A549 (cell line): ENCODE measurements at regions not wholly inside any gene's neighbourhood (a gene's known extent, or its start where the extent isn't known, plus 50 kb on each side); places are given as distances from the start of the nearest gene placed in this dataset.

ENCODE experiments used
- ATAC-seq, 2 experiments: fragments of 200-7000 bp in 1 of 2; fragments of >200 bp in 1 of 2; cut with Nextera tagmentation in 1 of 2; cut with Tn5 transposase in 1 of 2; 3 replicates each; pipeline versions ENCODE4 v1.8.0 to v1.9.1; 2018 to 2020; ENCODE audit warnings: mild to moderate bottlenecking in 1 of 2, moderate library complexity in 1 of 2
- CTCF ChIA-PET: fragments of 300-600 bp; sonication (Branson Sonifier 250); formaldehyde crosslinking; extraction: SDS; loops from one replicate; lab custom pipeline; 2021; ENCODE audit warnings: antibody characterized with exemption, inconsistent platforms; lab: Yijun Ruan, JAX
- POLR2A ChIA-PET: fragments of 350-600 bp; formaldehyde crosslinking; extraction: SDS; loops from one replicate; lab custom pipeline; 2021; ENCODE audit warnings: antibody characterized with exemption, inconsistent platforms; lab: Yijun Ruan, JAX
- DNase-seq, 2 experiments: peaks; one replicate each; pipeline versions ENCODE4 v3.0.0 to v3.0.0-alpha.2; 2011 to 2016; ENCODE audit warnings: low read depth in 1 of 2, low spot score in 1 of 2
- FAIRE-seq: peaks from 2 replicates; lab custom pipeline; 2011; peaks lifted over from hg19 to GRCh38; lab: Jason Lieb, UNC
- H3K27ac ChIP-seq, 2 experiments: fragments of >200 bp; sonication (Bioruptor Twin); formaldehyde crosslinking; 3 replicates each; pipeline ENCODE4 v1.5.1; 2016 to 2017
- H3K4me1 ChIP-seq: fragments of >200 bp; sonication (Bioruptor Twin); formaldehyde crosslinking; 3 replicates; pipeline ENCODE4 v1.6.1; 2016
- H3K4me2 ChIP-seq: fragments of >200 bp; sonication (Bioruptor Twin); formaldehyde crosslinking; 3 replicates; pipeline ENCODE4 v1.6.1; 2016
- H3K4me3 ChIP-seq: fragments of >200 bp; sonication (Bioruptor Twin); formaldehyde crosslinking; 3 replicates; pipeline ENCODE4 v1.5.1; 2016
- H3K9me3 ChIP-seq: fragments of >200 bp; sonication (Bioruptor Twin); formaldehyde crosslinking; 3 replicates; pipeline ENCODE4 v1.6.1; 2016
- CBX2 ChIP-seq: fragments of 200-600 bp; sonication (generic); IDR thresholded peaks from 2 replicates; pipeline ENCODE4 v1.6.1; 2016; ENCODE audit warnings: low read depth, mild to moderate bottlenecking, borderline replicate concordance
- CEBPB ChIP-seq, 2 experiments: fragments of >200 bp in 1 of 2; sonication (Bioruptor Twin) in 1 of 2; formaldehyde crosslinking in 1 of 2; IDR thresholded peaks; 2 replicates each; pipeline ENCODE4 v1.6.1; 2012 to 2016
- CHD2 ChIP-seq: fragments of 150-350 bp; IDR thresholded peaks from 2 replicates; pipeline ENCODE4 v1.6.1; 2014; ENCODE audit warnings: low read length; ENCODE audit not compliant: partially characterized antibody
- EHMT2 ChIP-seq: fragments of 200-600 bp; sonication (generic); IDR thresholded peaks from 2 replicates; pipeline ENCODE4 v1.6.1; 2016; ENCODE audit warnings: antibody characterized with exemption, low read depth, mild to moderate bottlenecking, moderate library complexity
- ESRRA ChIP-seq: fragments of 150-350 bp; IDR thresholded peaks from 2 replicates; pipeline ENCODE4 v1.6.1; 2014; ENCODE audit warnings: mild to moderate bottlenecking, low read length, borderline replicate concordance
- FOSB ChIP-seq: fragments of 250-450 bp; sonication (Bioruptor Pico); IDR thresholded peaks from 2 replicates; pipeline ENCODE4 v1.5.0; 2020; ENCODE audit warnings: mild to moderate bottlenecking, moderate library complexity
- FOXS1 ChIP-seq: fragments of 250-450 bp; sonication (Bioruptor Pico); IDR thresholded peaks from 2 replicates; pipeline ENCODE4 v1.5.0; 2020; ENCODE audit warnings: mild to moderate bottlenecking, moderate library complexity
- HDAC2 ChIP-seq: fragments of 200-600 bp; sonication (generic); IDR thresholded peaks from 2 replicates; pipeline ENCODE4 v1.6.1; 2016
- HOXB13 ChIP-seq: fragments of 250-450 bp; sonication (Bioruptor Pico); IDR thresholded peaks from 2 replicates; pipeline ENCODE4 v1.5.0; 2020; ENCODE audit warnings: low read depth, mild to moderate bottlenecking, moderate library complexity
- HOXB5 ChIP-seq: fragments of 250-450 bp; sonication (Bioruptor Pico); IDR thresholded peaks from 2 replicates; pipeline ENCODE4 v1.5.0; 2020; ENCODE audit warnings: mild to moderate bottlenecking, moderate library complexity
- JUN ChIP-seq, 2 experiments: fragments of >200 bp; sonication (Bioruptor Twin); formaldehyde crosslinking; IDR thresholded peaks; 2 replicates in 1 of 2; 3 replicates in 1 of 2; pipeline ENCODE4 v1.6.1; 2016 to 2017
- JUNB ChIP-seq: fragments of >200 bp; sonication (Bioruptor Twin); formaldehyde crosslinking; IDR thresholded peaks from 2 replicates; pipeline ENCODE4 v1.6.1; 2016
- MAFK ChIP-seq: fragments of 450-650 bp; IDR thresholded peaks from 2 replicates; pipeline ENCODE4 v1.6.1; 2014; ENCODE audit not compliant: partially characterized antibody
- MAZ ChIP-seq: fragments of 150-350 bp; IDR thresholded peaks from 2 replicates; pipeline ENCODE4 v1.6.1; 2014; ENCODE audit warnings: antibody characterized with exemption, low read depth, low read length, borderline replicate concordance
- MYC ChIP-seq: IDR thresholded peaks from 2 replicates; pipeline ENCODE4 v1.6.1; 2012; ENCODE audit warnings: mild to moderate bottlenecking, inconsistent platforms, low read length, improper control_type of control experiment, borderline replicate concordance
- NPAS2 ChIP-seq: fragments of 250-450 bp; sonication (Bioruptor Pico); IDR thresholded peaks from 2 replicates; pipeline ENCODE4 v1.8.0; 2022; ENCODE audit warnings: mild to moderate bottlenecking, moderate library complexity, borderline replicate concordance
- PHF8 ChIP-seq: fragments of 200-600 bp; sonication (generic); IDR thresholded peaks from 2 replicates; pipeline ENCODE4 v1.6.1; 2016; ENCODE audit warnings: low read depth, mild to moderate bottlenecking, antibody characterized with exemption, moderate library complexity, borderline replicate concordance
- POLR2A ChIP-seq: IDR thresholded peaks from 2 replicates; pipeline ENCODE4 v1.6.1; 2012; ENCODE audit warnings: mild to moderate bottlenecking, low read length
- RAD21 ChIP-seq, 2 experiments: fragments of >200 bp in 1 of 2; sonication (Bioruptor Twin) in 1 of 2; formaldehyde crosslinking in 1 of 2; IDR thresholded peaks in 1 of 2; conservative IDR thresholded peaks in 1 of 2; 2 replicates in 1 of 2; 3 replicates in 1 of 2; pipeline ENCODE4 v1.6.1; 2012 to 2018; ENCODE audit warnings: inconsistent platforms in 1 of 2
- RCOR1 ChIP-seq: fragments of 150-350 bp; IDR thresholded peaks from 2 replicates; pipeline ENCODE4 v1.6.1; 2014; ENCODE audit warnings: antibody characterized with exemption, low read length, low read depth
- RFX5 ChIP-seq: fragments of 450-650 bp; IDR thresholded peaks from 2 replicates; pipeline ENCODE4 v1.7.1; 2014; ENCODE audit warnings: antibody characterized with exemption, mild to moderate bottlenecking, moderate library complexity
- SMC3 ChIP-seq: fragments of >200 bp; sonication (Bioruptor Twin); formaldehyde crosslinking; IDR thresholded peaks from 3 replicates; pipeline ENCODE4 v1.6.1; 2018; ENCODE audit warnings: inconsistent platforms
- USF2 ChIP-seq: fragments of 450-650 bp; IDR thresholded peaks from 2 replicates; pipeline ENCODE4 v1.6.1; 2014; ENCODE audit warnings: antibody characterized with exemption
- ZFP36 ChIP-seq: fragments of 450-650 bp; IDR thresholded peaks from 2 replicates; pipeline ENCODE4 v1.6.1; 2014; ENCODE audit warnings: borderline replicate concordance; ENCODE audit not compliant: partially characterized antibody
- ZSCAN20 ChIP-seq: fragments of 250-450 bp; sonication (Bioruptor Pico); IDR thresholded peaks from 2 replicates; pipeline ENCODE4 v1.8.0; 2022; ENCODE audit warnings: mild to moderate bottlenecking, moderate library complexity
- WGBS: methylation state at CpG from one replicate; pipeline ENCODE4 v1.1.6; 2017; ENCODE audit errors: missing lambda C conversion rate; 5-methylcytosine and 5-hydroxymethylcytosine counted together
- TF ChIP-seq, protein P1 (sequence below): IDR thresholded peaks from 2 replicates; pipeline ENCODE4 v1.6.1; 2012
- TF ChIP-seq, protein P2 (sequence below): fragments of 200-600 bp; sonication (generic); IDR thresholded peaks from 2 replicates; pipeline ENCODE4 v1.6.1; 2016; ENCODE audit warnings: antibody characterized with exemption, mild to moderate bottlenecking, moderate library complexity

DNA sequence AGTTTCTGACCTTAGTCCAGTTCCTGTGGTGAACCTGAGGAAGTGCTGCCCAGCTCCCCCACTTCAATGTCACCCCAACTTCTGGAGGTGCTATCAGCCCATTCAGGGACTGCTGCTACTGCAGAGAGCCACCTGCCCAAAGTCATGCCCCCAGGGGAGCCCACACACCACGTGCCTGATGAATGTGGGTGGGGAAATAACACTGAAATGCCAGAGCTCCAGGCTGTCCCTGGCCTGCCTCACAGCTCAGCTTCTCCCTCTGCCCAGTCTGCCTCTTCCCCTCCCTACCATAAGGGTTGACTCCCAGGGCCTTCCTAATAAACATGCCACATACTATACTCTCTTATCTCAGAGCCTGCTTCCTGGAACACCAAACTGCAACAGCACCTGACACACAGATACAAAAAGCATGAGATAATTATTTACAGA lies 276.4 kb upstream of the MOCS1 start:
- Histone ChIP-seq H3K4me2 (no peak overlapping the region), H3K4me3 (no peak overlapping the region), H3K27ac (no peak overlapping the region), H3K9me3 (no peaks in the 10 kb centered on the region)
- ATAC-seq: no peak
- no peak for DNase-seq
- CTCF ChIA-PET: no interaction called here
- 0% methylated on average over 1 of the region's 1 CpG for WGBS
- FAIRE-seq: no peak
- TF ChIP-seq MAZ (no peak), MYC (no peak), JUNB (no peak), HDAC2 (no peak), CBX2 (no peak), ZSCAN20 (CRISPR knock-in tag) (no peak), HOXB5 (no peak)
- TF ChIP-seq, all 56 proteins: peak for 0
- POLR2A ChIA-PET: no interaction called here
- no peaks in the 10 kb centered on the region for H3K4me1 ChIP-seq

DNA sequence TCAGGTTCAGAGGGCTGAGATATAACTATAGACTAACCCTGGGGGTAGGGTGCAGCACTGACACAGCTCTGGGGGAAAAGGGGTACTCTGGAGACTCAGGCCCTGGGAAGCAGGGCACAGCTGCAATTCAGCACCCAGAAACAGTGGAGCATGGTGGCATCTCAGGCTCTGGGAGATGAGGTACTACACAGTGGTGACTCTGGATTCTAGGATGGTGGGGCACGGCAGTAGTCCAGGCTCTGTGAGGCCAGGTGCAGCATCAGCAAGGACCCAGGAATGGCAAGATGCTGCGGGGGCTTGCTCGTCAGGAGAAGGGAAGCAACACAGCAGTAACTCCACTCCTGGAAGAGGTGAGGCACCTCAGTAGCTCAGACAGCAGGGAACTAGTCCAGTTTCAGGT lies 271.5 kb upstream of the MOCS1 start:
- no peak for TF ChIP-seq CEBPB (IDR thresholded peaks at IDR 0.05)
- TF ChIP-seq ZFP36: no peak
- TF ChIP-seq PHF8: no peak
- no peak for TF ChIP-seq HOXB5
- TF ChIP-seq HDAC2: no peak
- TF ChIP-seq, all 56 proteins: peak for 0
- ATAC-seq: no peak
- Histone ChIP-seq H3K4me3 (no peak overlapping the region), H3K4me1 (no peaks in the 10 kb centered on the region), H3K27ac (no peak overlapping the region), H3K4me2 (no peak overlapping the region), H3K9me3 (no peaks in the 10 kb centered on the region)
- DNase-seq: no peak
- FAIRE-seq: no peak
- WGBS: 21% methylated on average over 2 of the region's 3 CpGs
- CTCF ChIA-PET: interaction anchor here (1.4 kb wide), 1 partner anchor 32 kb away, joined by 3 read pairs; no protein-coding TSS in a partner anchor
- POLR2A ChIA-PET: no interaction called here

DNA sequence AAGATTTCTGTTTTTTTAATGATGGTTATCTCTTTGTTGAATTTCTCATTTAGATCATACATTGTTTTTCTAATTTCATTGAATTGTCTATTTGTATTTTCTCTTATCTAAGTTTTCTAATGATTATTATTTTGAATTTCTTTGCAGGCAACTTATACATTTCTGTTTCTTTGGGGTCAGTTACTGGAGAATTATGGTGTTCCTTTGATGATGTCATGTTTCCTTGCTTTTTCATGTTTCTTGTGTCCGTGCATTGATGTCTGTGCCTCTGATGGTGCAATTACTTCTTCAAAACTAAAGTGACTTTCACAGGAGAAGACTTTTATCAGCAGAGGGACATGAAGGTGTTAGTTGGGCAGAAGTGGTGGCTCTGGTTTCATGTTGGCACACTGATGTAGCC lies 270.7 kb upstream of the MOCS1 start:
- FAIRE-seq (no peak), DNase-seq (no peak), ATAC-seq (no peak)
- no peaks in the 10 kb centered on the region for H3K9me3 ChIP-seq
- ChIA-PET CTCF (interaction anchor here (1.4 kb wide), 1 partner anchor 31 kb away, joined by 3 read pairs; no protein-coding TSS in a partner anchor), POLR2A (no interaction called here)
- no peak for TF ChIP-seq EHMT2
- TF ChIP-seq JUN (IDR thresholded peaks at IDR 0.05): no peak
- TF ChIP-seq CEBPB (IDR thresholded peaks at IDR 0.05): no peak
- TF ChIP-seq, protein P1, sequence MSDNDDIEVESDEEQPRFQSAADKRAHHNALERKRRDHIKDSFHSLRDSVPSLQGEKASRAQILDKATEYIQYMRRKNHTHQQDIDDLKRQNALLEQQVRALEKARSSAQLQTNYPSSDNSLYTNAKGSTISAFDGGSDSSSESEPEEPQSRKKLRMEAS: no peak
- TF ChIP-seq HOXB13: no peak
- TF ChIP-seq SMC3: no peak
- no peak for TF ChIP-seq FOXS1
- TF ChIP-seq USF2: no peak
- TF ChIP-seq MYC: no peak
- no peak for TF ChIP-seq ESRRA
- no peaks in the 10 kb centered on the region for H3K4me1 ChIP-seq
- no peak overlapping the region for H3K4me2 ChIP-seq
- no peak overlapping the region for H3K4me3 ChIP-seq
- WGBS: 0% methylated on average over 1 of the region's 1 CpG
- H3K27ac ChIP-seq: no peak overlapping the region

DNA sequence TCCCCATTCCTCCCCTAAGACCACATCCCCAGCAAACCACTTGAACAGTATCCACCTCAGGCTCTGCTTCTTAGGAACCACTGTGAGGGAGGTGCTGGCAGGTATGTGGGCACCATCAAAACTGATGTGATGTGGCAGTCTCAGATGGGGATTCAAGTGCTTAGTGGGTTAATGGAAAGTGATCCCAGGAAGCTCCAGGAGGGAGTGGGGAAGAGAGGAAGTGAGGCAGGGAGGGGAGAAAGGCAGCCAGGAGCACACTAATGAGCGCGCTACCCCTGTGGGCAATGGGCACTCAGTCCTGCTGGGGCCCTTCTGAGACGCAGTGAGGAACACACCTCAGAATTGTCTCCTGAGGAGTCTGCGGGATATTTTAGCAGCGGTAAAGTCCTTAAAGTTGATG lies 263.1 kb upstream of the MOCS1 start:
- 20% methylated on average over 5 of the region's 5 CpGs for WGBS
- Histone ChIP-seq H3K9me3 (no peaks in the 10 kb centered on the region), H3K4me2 (no peak overlapping the region), H3K27ac (no peak overlapping the region), H3K4me1 (no peaks in the 10 kb centered on the region), H3K4me3 (no peak overlapping the region)
- FAIRE-seq (no peak), ATAC-seq (no peak), DNase-seq (no peak)
- POLR2A ChIA-PET: no interaction called here
- TF ChIP-seq MAZ (no peak), POLR2A (no peak), RCOR1 (no peak), MAFK (no peak), CHD2 (no peak), CBX2 (no peak), FOXS1 (no peak), RAD21 (conservative IDR thresholded peaks at IDR 0.05 in 1 of 2, IDR thresholded peaks at IDR 0.05 in 1 of 2) (no peak), RFX5 (no peak), NPAS2 (no peak), JUNB (no peak), CEBPB (IDR thresholded peaks at IDR 0.05) (no peak), FOSB (CRISPR knock-in tag) (no peak), ZFP36 (no peak), MYC (no peak)
- TF ChIP-seq, protein P2, sequence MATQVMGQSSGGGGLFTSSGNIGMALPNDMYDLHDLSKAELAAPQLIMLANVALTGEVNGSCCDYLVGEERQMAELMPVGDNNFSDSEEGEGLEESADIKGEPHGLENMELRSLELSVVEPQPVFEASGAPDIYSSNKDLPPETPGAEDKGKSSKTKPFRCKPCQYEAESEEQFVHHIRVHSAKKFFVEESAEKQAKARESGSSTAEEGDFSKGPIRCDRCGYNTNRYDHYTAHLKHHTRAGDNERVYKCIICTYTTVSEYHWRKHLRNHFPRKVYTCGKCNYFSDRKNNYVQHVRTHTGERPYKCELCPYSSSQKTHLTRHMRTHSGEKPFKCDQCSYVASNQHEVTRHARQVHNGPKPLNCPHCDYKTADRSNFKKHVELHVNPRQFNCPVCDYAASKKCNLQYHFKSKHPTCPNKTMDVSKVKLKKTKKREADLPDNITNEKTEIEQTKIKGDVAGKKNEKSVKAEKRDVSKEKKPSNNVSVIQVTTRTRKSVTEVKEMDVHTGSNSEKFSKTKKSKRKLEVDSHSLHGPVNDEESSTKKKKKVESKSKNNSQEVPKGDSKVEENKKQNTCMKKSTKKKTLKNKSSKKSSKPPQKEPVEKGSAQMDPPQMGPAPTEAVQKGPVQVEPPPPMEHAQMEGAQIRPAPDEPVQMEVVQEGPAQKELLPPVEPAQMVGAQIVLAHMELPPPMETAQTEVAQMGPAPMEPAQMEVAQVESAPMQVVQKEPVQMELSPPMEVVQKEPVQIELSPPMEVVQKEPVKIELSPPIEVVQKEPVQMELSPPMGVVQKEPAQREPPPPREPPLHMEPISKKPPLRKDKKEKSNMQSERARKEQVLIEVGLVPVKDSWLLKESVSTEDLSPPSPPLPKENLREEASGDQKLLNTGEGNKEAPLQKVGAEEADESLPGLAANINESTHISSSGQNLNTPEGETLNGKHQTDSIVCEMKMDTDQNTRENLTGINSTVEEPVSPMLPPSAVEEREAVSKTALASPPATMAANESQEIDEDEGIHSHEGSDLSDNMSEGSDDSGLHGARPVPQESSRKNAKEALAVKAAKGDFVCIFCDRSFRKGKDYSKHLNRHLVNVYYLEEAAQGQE: no peak
- CTCF ChIA-PET: no interaction called here
